ENCODE measurements at regions not wholly inside any gene's neighbourhood (a gene's known extent, or its start where the extent isn't known, plus 50 kb on each side); places are given as distances from the start of the nearest gene placed in this dataset.

GRCh38 chr11:39255648-39256047, 2203.8 kb downstream of the LRRC4C start:
- no peak for TF ChIP-seq CTCF (IDR thresholded peaks at IDR 0.05; ENCODE audit: extremely low read depth, insufficient read depth, missing control alignments)
- in situ Hi-C loops (cut with MboI; ENCODE audit: low pct_unique_long_range_greater_than_20kb, low sequenced_read_pairs, unreplicated experiment): no loop called here
- no peak for DNase-seq (ENCODE audit: low spot score)

GRCh38 chr11:39249566-39250365, 2209.7 kb downstream of the LRRC4C start:
- in situ Hi-C loops (cut with MboI; ENCODE audit: low pct_unique_long_range_greater_than_20kb, low sequenced_read_pairs, unreplicated experiment): no loop called here
- no peak for TF ChIP-seq CTCF (IDR thresholded peaks at IDR 0.05; ENCODE audit: extremely low read depth, insufficient read depth, missing control alignments)
- DNase-seq (ENCODE audit: low spot score): no peak

- in situ Hi-C loops (cut with MboI; ENCODE audit: low pct_unique_long_range_greater_than_20kb, low sequenced_read_pairs, unreplicated experiment): no loop called here
- no peak for DNase-seq (ENCODE audit: low spot score)
- TF ChIP-seq CTCF (IDR thresholded peaks at IDR 0.05; ENCODE audit: extremely low read depth, insufficient read depth, missing control alignments): no peak
Observed at GRCh38 chr11:39247570-39248137, 2211.8 kb downstream of the LRRC4C start.

- in situ Hi-C loops (cut with MboI; ENCODE audit: low pct_unique_long_range_greater_than_20kb, low sequenced_read_pairs, unreplicated experiment): no loop called here
- DNase-seq (ENCODE audit: low spot score): no peak
- TF ChIP-seq CTCF (IDR thresholded peaks at IDR 0.05; ENCODE audit: extremely low read depth, insufficient read depth, missing control alignments): no peak
Observed at GRCh38 chr11:39239553-39239952, 2219.9 kb downstream of the LRRC4C start.

- TF ChIP-seq CTCF (IDR thresholded peaks at IDR 0.05; ENCODE audit: extremely low read depth, insufficient read depth, missing control alignments): no peak
- in situ Hi-C loops (cut with MboI; ENCODE audit: low pct_unique_long_range_greater_than_20kb, low sequenced_read_pairs, unreplicated experiment): no loop called here
- no peak for DNase-seq (ENCODE audit: low spot score)
Observed at GRCh38 chr11:39236916-39237315, 2222.5 kb downstream of the LRRC4C start.

- DNase-seq (ENCODE audit: low spot score): no peak
- no peak for TF ChIP-seq CTCF (IDR thresholded peaks at IDR 0.05; ENCODE audit: extremely low read depth, insufficient read depth, missing control alignments)
- in situ Hi-C loops (cut with MboI; ENCODE audit: low pct_unique_long_range_greater_than_20kb, low sequenced_read_pairs, unreplicated experiment): no loop called here
Observed at GRCh38 chr11:39221550-39222138, 2237.8 kb downstream of the LRRC4C start.
